Keratinocyte (primary cell): ENCODE measurements at regions not wholly inside any gene's neighbourhood (a gene's known extent, or its start where the extent isn't known, plus 50 kb on each side); places are given as distances from the start of the nearest gene placed in this dataset.

Experiments
- EZH2 ChIP-seq: IDR thresholded peaks from one replicate; pipeline ENCODE4 v1.6.1; 2012; ENCODE audit warnings: inconsistent platforms, mild to moderate bottlenecking, low read length, moderate library complexity
- TF ChIP-seq, protein P1 (sequence below), 3 experiments: IDR thresholded peaks in 1 of 3; conservative IDR thresholded peaks in 1 of 3; optimal IDR thresholded peaks in 1 of 3; 2 replicates in 2 of 3; 3 replicates in 1 of 3; pipeline versions ENCODE3 to v1.5.1; 2011; ENCODE audit warnings: low read length in 3 of 3, mild to moderate bottlenecking in 3 of 3, moderate library complexity in 2 of 3, control low read depth in 1 of 3, inconsistent platforms in 1 of 3; ENCODE audit not compliant: insufficient read depth in 2 of 3; ENCODE audit errors: extremely low read depth in 1 of 3

DNA sequence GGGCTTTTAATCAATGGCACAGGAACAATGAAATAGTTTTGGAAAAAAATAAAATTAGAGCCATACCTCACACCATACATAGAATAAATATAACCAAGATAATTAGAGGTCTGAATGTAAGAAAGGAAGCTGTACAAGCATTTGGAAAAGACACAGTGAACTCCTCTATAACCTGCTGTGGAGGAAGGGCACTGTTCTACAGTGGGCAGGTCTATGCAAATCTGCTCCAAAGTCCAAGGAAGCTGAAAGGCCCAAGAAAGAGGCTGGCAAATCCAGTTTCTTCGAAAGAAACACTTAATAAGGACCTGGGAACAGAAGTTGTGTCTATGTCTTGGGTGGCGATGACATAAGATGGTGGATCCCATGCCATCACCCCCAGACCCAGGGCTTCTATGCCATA, 169.4 kb upstream of the RALGAPA2 start:
- TF ChIP-seq, protein P1, sequence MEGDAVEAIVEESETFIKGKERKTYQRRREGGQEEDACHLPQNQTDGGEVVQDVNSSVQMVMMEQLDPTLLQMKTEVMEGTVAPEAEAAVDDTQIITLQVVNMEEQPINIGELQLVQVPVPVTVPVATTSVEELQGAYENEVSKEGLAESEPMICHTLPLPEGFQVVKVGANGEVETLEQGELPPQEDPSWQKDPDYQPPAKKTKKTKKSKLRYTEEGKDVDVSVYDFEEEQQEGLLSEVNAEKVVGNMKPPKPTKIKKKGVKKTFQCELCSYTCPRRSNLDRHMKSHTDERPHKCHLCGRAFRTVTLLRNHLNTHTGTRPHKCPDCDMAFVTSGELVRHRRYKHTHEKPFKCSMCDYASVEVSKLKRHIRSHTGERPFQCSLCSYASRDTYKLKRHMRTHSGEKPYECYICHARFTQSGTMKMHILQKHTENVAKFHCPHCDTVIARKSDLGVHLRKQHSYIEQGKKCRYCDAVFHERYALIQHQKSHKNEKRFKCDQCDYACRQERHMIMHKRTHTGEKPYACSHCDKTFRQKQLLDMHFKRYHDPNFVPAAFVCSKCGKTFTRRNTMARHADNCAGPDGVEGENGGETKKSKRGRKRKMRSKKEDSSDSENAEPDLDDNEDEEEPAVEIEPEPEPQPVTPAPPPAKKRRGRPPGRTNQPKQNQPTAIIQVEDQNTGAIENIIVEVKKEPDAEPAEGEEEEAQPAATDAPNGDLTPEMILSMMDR (optimal IDR thresholded peaks at IDR 0.05 in 1 of 3, IDR thresholded peaks at IDR 0.05 in 1 of 3, conservative IDR thresholded peaks at IDR 0.05 in 1 of 3; ENCODE audit: extremely low read depth in 1 of 3, insufficient read depth in 2 of 3, low read length in 3 of 3) = no peak
- TF ChIP-seq EZH2 = no peak
